ENCODE measurements at regions not wholly inside any gene's neighbourhood (a gene's known extent, or its start where the extent isn't known, plus 50 kb on each side); places are given as distances from the start of the nearest gene placed in this dataset.

DNA sequence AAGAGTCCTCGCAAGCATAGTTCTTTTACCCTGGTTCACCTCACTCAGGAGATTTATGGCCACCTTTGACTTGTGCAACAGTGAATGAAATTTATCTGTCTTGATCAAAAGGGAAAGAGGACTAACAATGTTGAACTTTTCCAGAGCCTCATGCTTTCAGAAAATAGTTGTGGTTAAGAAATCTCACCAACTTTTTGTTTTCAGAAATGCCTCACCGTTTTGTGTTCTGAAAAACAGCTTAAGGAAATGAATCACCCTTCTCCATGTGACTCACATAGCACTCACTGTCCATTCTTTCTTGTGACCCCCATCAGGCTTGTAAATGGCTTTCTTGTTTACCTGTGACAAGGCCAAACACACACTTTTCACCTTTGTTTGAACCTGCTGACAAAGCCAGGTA, 148.6 kb upstream of the FAM3C start:
- Histone ChIP-seq H3K9ac (peak overlapping the region; percentile 23; the same call in 1 of the 2 replicates), H3K4me2 (peak overlapping the region; percentile 32; the same call in 1 of the 2 replicates), H2AFZ (ENCODE audit: low read depth) (no peak overlapping the region), H4K20me1 (ENCODE audit: insufficient read depth) (no peaks in the 10 kb centered on the region), H3F3A (replicated peaks; ENCODE audit: insufficient read depth) (peaks cover 15% of the 10 kb centered on the region), H3K9me2 (no peaks in the 10 kb centered on the region), H3K79me2 (ENCODE audit: insufficient read depth) (no peaks in the 10 kb centered on the region), H3K4me1 (ENCODE audit: control insufficient read depth in 1 of 2, insufficient read depth in 2 of 2, low read depth in 1 of 2, low read length in 1 of 2) (peaks cover 8 to 18% of the 10 kb centered on the region in 2 experiments; a peak in 2 of 4 replicates), H3K27me3 (ENCODE audit: insufficient read depth) (no peaks in the 10 kb centered on the region), H3K27ac (ENCODE audit: low read depth in 2 of 2, low read length in 1 of 2) (peak overlapping the region; percentile 74 to 84; a peak in 3 of 4 replicates), H3K36me3 (replicated peaks in 1 of 2; ENCODE audit: control insufficient read depth in 1 of 2, insufficient read depth in 2 of 2, low read length in 1 of 2) (no peaks in the 10 kb centered on the region), H3K9me3 (no peaks in the 10 kb centered on the region), H3K4me3 (ENCODE audit: low read depth in 2 of 2, low read length in 1 of 2) (no peak overlapping the region)
- CTCF ChIA-PET, result interaction anchor here (1.5 to 5.0 kb wide), 2 partner anchors 174 to 177 kb away, joined by 3 to 39 read pairs; no protein-coding TSS in a partner anchor
- no peak for DNase-seq
- POLR2A ChIA-PET, result no interaction called here
- WGBS (ENCODE audit: low lambda C conversion rate), result under 1% methylated on average over 2 of the region's 2 CpGs
- no peak for TF ChIP-seq NRF1 (IDR thresholded peaks at IDR 0.05; ENCODE audit: low read depth, low read length)
- peak; percentile 94 to 100 for TF ChIP-seq EP300 (IDR thresholded peaks at IDR 0.05; ENCODE audit: borderline replicate concordance in 1 of 2, low read depth in 1 of 2, low read length in 1 of 2)
- TF ChIP-seq, protein P1, sequence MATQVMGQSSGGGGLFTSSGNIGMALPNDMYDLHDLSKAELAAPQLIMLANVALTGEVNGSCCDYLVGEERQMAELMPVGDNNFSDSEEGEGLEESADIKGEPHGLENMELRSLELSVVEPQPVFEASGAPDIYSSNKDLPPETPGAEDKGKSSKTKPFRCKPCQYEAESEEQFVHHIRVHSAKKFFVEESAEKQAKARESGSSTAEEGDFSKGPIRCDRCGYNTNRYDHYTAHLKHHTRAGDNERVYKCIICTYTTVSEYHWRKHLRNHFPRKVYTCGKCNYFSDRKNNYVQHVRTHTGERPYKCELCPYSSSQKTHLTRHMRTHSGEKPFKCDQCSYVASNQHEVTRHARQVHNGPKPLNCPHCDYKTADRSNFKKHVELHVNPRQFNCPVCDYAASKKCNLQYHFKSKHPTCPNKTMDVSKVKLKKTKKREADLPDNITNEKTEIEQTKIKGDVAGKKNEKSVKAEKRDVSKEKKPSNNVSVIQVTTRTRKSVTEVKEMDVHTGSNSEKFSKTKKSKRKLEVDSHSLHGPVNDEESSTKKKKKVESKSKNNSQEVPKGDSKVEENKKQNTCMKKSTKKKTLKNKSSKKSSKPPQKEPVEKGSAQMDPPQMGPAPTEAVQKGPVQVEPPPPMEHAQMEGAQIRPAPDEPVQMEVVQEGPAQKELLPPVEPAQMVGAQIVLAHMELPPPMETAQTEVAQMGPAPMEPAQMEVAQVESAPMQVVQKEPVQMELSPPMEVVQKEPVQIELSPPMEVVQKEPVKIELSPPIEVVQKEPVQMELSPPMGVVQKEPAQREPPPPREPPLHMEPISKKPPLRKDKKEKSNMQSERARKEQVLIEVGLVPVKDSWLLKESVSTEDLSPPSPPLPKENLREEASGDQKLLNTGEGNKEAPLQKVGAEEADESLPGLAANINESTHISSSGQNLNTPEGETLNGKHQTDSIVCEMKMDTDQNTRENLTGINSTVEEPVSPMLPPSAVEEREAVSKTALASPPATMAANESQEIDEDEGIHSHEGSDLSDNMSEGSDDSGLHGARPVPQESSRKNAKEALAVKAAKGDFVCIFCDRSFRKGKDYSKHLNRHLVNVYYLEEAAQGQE (IDR thresholded peaks at IDR 0.05; ENCODE audit: low read depth, low read length), result no peak
- TF ChIP-seq FOXJ3 (CRISPR knock-in tag; IDR thresholded peaks at IDR 0.05), result no peak
- peak; percentile 99 for TF ChIP-seq RXRA (IDR thresholded peaks at IDR 0.05; ENCODE audit: borderline replicate concordance, low read depth)
- TF ChIP-seq MXI1 (IDR thresholded peaks at IDR 0.05; ENCODE audit: low read depth, low read length), result no peak
- peak; percentile 32 for TF ChIP-seq CHD2 (IDR thresholded peaks at IDR 0.05; ENCODE audit: low read length, partially characterized antibody)
- no peak for TF ChIP-seq EZH2phosphoT487 (IDR thresholded peaks at IDR 0.05; ENCODE audit: borderline replicate concordance, low read depth)
- TF ChIP-seq FOSL2 (IDR thresholded peaks at IDR 0.05; ENCODE audit: borderline replicate concordance, low read depth), result peak; percentile 100
- TF ChIP-seq NFIC (IDR thresholded peaks at IDR 0.05; ENCODE audit: borderline replicate concordance), result peak; percentile 95
- TF ChIP-seq YY1 (IDR thresholded peaks at IDR 0.05; ENCODE audit: low read depth), result peak; percentile 26; the same call in 1 of the 2 replicates
- TF ChIP-seq TCF12 (IDR thresholded peaks at IDR 0.05), result peak; percentile 100
- TF ChIP-seq TAF1 (IDR thresholded peaks at IDR 0.05; ENCODE audit: borderline replicate concordance, low read depth, low read length), result peak; percentile 46; the same call in 1 of the 2 replicates
- peak; percentile 63 for TF ChIP-seq ELF1 (IDR thresholded peaks at IDR 0.05)
- no peak for TF ChIP-seq RFX5 (IDR thresholded peaks at IDR 0.05; ENCODE audit: low read length)
- no peak for TF ChIP-seq RAD21 (IDR thresholded peaks at IDR 0.05; ENCODE audit: low read length)
- peak; percentile 99 for TF ChIP-seq SIN3A (IDR thresholded peaks at IDR 0.05; ENCODE audit: borderline replicate concordance, low read depth, low read length)
- TF ChIP-seq SMC3 (IDR thresholded peaks at IDR 0.05; ENCODE audit: low read depth, low read length), result no peak
- peak; percentile 99 for TF ChIP-seq FOXM1 (IDR thresholded peaks at IDR 0.05; ENCODE audit: low read depth)
- peak; percentile 99 for TF ChIP-seq PBX3 (IDR thresholded peaks at IDR 0.05)
- TF ChIP-seq, protein P2, sequence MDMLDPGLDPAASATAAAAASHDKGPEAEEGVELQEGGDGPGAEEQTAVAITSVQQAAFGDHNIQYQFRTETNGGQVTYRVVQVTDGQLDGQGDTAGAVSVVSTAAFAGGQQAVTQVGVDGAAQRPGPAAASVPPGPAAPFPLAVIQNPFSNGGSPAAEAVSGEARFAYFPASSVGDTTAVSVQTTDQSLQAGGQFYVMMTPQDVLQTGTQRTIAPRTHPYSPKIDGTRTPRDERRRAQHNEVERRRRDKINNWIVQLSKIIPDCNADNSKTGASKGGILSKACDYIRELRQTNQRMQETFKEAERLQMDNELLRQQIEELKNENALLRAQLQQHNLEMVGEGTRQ (IDR thresholded peaks at IDR 0.05; ENCODE audit: borderline replicate concordance, low read depth, low read length), result no peak
- peak; percentile 37; the same call in 1 of the 2 replicates for TF ChIP-seq GABPA (IDR thresholded peaks at IDR 0.05; ENCODE audit: low read depth)
- TF ChIP-seq, protein P3, sequence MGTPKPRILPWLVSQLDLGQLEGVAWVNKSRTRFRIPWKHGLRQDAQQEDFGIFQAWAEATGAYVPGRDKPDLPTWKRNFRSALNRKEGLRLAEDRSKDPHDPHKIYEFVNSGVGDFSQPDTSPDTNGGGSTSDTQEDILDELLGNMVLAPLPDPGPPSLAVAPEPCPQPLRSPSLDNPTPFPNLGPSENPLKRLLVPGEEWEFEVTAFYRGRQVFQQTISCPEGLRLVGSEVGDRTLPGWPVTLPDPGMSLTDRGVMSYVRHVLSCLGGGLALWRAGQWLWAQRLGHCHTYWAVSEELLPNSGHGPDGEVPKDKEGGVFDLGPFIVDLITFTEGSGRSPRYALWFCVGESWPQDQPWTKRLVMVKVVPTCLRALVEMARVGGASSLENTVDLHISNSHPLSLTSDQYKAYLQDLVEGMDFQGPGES (IDR thresholded peaks at IDR 0.05; ENCODE audit: low read depth, low read length), result no peak
- TF ChIP-seq ZBTB33 (IDR thresholded peaks at IDR 0.05; ENCODE audit: borderline replicate concordance, low read depth), result peak; percentile 91
- peak; percentile 88 for TF ChIP-seq MAX (IDR thresholded peaks at IDR 0.05; ENCODE audit: low read depth)
- no peak for TF ChIP-seq GATA2 (CRISPR knock-in tag; IDR thresholded peaks at IDR 0.05)

Data from SK-N-SH (cell line).